PC-3 (cell line): ENCODE measurements at regions not wholly inside any gene's neighbourhood (a gene's known extent, or its start where the extent isn't known, plus 50 kb on each side); places are given as distances from the start of the nearest gene placed in this dataset.

ENCODE experiments used
- ATAC-seq: fragments of 200-7000 bp; cut with Tn5 transposase; 2 replicates; pipeline ENCODE4 v1.9.1; 2020; ENCODE audit warnings: mild to moderate bottlenecking, moderate library complexity
- BruUV-seq: library from RNA; stranded (reverse); fragments of 400-500 nt; replicated peaks from 2 replicates; lab custom pipeline; 2021; lab: Mats Ljungman, UMichigan
- CTCF ChIA-PET: fragments of 300-600 bp; sonication (Branson Sonifier 250); formaldehyde crosslinking; loops from one replicate; lab custom pipeline; 2022; ENCODE audit warnings: antibody characterized with exemption; lab: Charles Lee
- POLR2A ChIA-PET: fragments of 300-600 bp; sonication (Branson Sonifier 250); formaldehyde crosslinking; loops from one replicate; lab custom pipeline; 2022; ENCODE audit warnings: antibody characterized with exemption; ENCODE audit not compliant: unreplicated experiment; lab: Charles Lee
- DNase-seq: peaks from one replicate; pipeline ENCODE4 v3.0.0-alpha.2; 2015
- H2AFZ ChIP-seq: fragments of 300-600 bp; sonication (generic); 2 replicates; pipeline ENCODE4 v1.6.0; 2016; ENCODE audit warnings: antibody characterized with exemption, low read length
- H3F3A ChIP-seq: fragments of 300-600 bp; sonication (generic); one replicate; pipeline ENCODE4 v1.6.0; 2017; ENCODE audit warnings: antibody characterized with exemption, low read length, control low read depth, mild to moderate bottlenecking; ENCODE audit not compliant: unreplicated experiment
- H3K27ac ChIP-seq: fragments of 300-600 bp; sonication (generic); 2 replicates; pipeline ENCODE4 v1.5.1; 2016; ENCODE audit warnings: mild to moderate bottlenecking, low read length
- H3K27me3 ChIP-seq: fragments of 300-600 bp; sonication (generic); 2 replicates; pipeline ENCODE4 v1.6.1; 2016; ENCODE audit warnings: low read length, mixed read lengths
- H3K36me3 ChIP-seq: fragments of 300-600 bp; sonication (generic); 2 replicates; pipeline ENCODE4 v1.6.1; 2016; ENCODE audit warnings: low read depth, mixed run types, low read length, mixed read lengths
- H3K4me1 ChIP-seq: fragments of 300-600 bp; sonication (generic); 2 replicates; pipeline ENCODE4 v1.5.1; 2016; ENCODE audit warnings: low read length; ENCODE audit not compliant: insufficient read depth
- H3K4me2 ChIP-seq: fragments of 300-600 bp; sonication (generic); 2 replicates; pipeline ENCODE4 v1.6.0; 2016; ENCODE audit warnings: low read length
- H3K4me3 ChIP-seq: fragments of 300-600 bp; sonication (generic); 2 replicates; pipeline ENCODE4 v1.5.1; 2016; ENCODE audit warnings: mild to moderate bottlenecking, low read length, mixed read lengths
- H3K79me2 ChIP-seq: fragments of 300-600 bp; sonication (generic); 2 replicates; pipeline ENCODE4 v1.6.1; 2017; ENCODE audit warnings: low read length, mixed read lengths
- H3K9ac ChIP-seq: fragments of 300-600 bp; sonication (generic); 2 replicates; pipeline ENCODE4 v1.6.0; 2016; ENCODE audit warnings: mild to moderate bottlenecking, low read length
- H3K9me2 ChIP-seq: fragments of 300-600 bp; sonication (generic); replicated peaks from 2 replicates; pipeline ENCODE4 v1.6.1; 2016; ENCODE audit warnings: mixed run types, low read length, mixed read lengths
- H3K9me3 ChIP-seq: fragments of 300-600 bp; sonication (generic); 2 replicates; pipeline ENCODE4 v1.6.1; 2016; ENCODE audit warnings: low read length, mixed read lengths
- H4K20me1 ChIP-seq: fragments of 300-600 bp; sonication (generic); 2 replicates; pipeline ENCODE4 v1.6.1; 2016; ENCODE audit warnings: low read length, mixed read lengths
- CTCF ChIP-seq: fragments of 300-600 bp; sonication (generic); conservative IDR thresholded peaks from 2 replicates; pipeline ENCODE4 v1.5.1; 2017; ENCODE audit warnings: antibody characterized with exemption, low read depth, mild to moderate bottlenecking, low read length
- EZH2 ChIP-seq: fragments of 300-600 bp; sonication (generic); IDR thresholded peaks from one replicate; pipeline ENCODE4 v1.6.1; 2017; ENCODE audit warnings: antibody characterized with exemption, mild to moderate bottlenecking, low read length; ENCODE audit not compliant: unreplicated experiment
- EZH2phosphoT487 ChIP-seq: fragments of 300-600 bp; sonication (generic); IDR thresholded peaks from 2 replicates; pipeline ENCODE4 v1.6.1; 2018; ENCODE audit warnings: mild to moderate bottlenecking, antibody characterized with exemption, low read length, borderline replicate concordance
- intact Hi-C: fragments of 100-400 bp; cut with micrococcal nuclease; formaldehyde crosslinking; loops from 2 replicates; pipeline ENCODE4 v1.9.0; 2023

DNA sequence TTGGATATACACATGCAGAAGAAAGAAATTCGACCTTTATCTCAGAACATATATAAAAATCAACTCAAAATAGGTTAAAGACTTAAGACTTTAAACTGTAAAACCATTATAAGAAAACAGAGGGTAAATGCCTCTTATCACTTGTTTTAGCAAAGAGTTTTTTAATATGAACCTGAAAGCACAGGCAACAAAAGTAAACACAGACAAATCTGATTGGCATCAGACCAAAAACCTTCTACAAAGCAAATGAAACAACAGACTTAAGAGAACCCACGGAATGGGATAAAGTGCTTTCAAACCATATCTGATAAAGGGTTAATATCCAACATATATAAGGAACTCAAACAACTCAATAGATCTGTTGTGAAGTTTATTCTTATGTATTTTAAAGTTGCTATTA lies 309.9 kb upstream of the OPRM1 start:
- H3K27me3 ChIP-seq = no peaks in the 10 kb centered on the region
- H3K4me2 ChIP-seq = no peak overlapping the region
- H3K79me2 ChIP-seq = no peaks in the 10 kb centered on the region
- ATAC-seq (no peak), DNase-seq (no peak)
- no peak overlapping the region for H3K4me3 ChIP-seq
- TF ChIP-seq EZH2 = no peak
- TF ChIP-seq CTCF = no peak
- no peak for TF ChIP-seq EZH2phosphoT487
- H3K4me1 ChIP-seq = no peaks in the 10 kb centered on the region
- intact Hi-C loops = no loop called here
- H3K36me3 ChIP-seq = no peaks in the 10 kb centered on the region
- H3K27ac ChIP-seq = no peak overlapping the region
- ChIA-PET POLR2A (no interaction called here), CTCF (no interaction called here)
- H3F3A ChIP-seq = no peaks in the 10 kb centered on the region
- no TSS peak for BruUV-seq
- H3K9me2 ChIP-seq = no peaks in the 10 kb centered on the region
- H3K9me3 ChIP-seq = no peaks in the 10 kb centered on the region
- no peaks in the 10 kb centered on the region for H4K20me1 ChIP-seq
- H3K9ac ChIP-seq = no peak overlapping the region
- no peak overlapping the region for H2AFZ ChIP-seq

DNA sequence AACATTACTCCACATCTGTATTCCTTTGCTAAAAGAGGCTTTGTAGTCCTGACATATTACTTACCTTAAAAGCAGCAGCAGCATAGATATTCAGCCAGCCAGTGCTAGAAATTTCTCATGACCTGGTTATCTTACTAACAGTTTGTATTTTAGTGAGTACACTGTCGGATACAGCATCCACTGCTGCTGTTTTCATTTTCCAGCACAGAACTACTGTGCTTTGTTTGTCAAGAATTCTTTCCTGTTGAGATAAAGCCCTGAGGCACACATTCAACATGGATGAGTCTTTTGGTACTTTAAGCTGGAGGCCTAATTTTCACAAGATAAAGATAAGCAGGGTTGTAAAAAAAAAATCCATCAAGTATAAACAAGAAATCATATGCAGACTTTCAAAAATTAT lies 311.2 kb upstream of the OPRM1 start:
- peak; percentile 3 for DNase-seq
- BruUV-seq = no TSS peak
- no peaks in the 10 kb centered on the region for H3K9me3 ChIP-seq
- H4K20me1 ChIP-seq = no peaks in the 10 kb centered on the region
- H2AFZ ChIP-seq = no peak overlapping the region
- H3K79me2 ChIP-seq = no peaks in the 10 kb centered on the region
- H3F3A ChIP-seq = no peaks in the 10 kb centered on the region
- no peak overlapping the region for H3K4me3 ChIP-seq
- H3K27ac ChIP-seq = no peak overlapping the region
- ChIA-PET POLR2A (no interaction called here), CTCF (no interaction called here)
- no peak for ATAC-seq
- no peaks in the 10 kb centered on the region for H3K9me2 ChIP-seq
- TF ChIP-seq EZH2phosphoT487 (no peak), EZH2 (no peak), CTCF (no peak)
- H3K4me1 ChIP-seq = no peaks in the 10 kb centered on the region
- H3K36me3 ChIP-seq = no peaks in the 10 kb centered on the region
- H3K4me2 ChIP-seq = no peak overlapping the region
- H3K9ac ChIP-seq = no peak overlapping the region
- intact Hi-C loops = no loop called here
- H3K27me3 ChIP-seq = 0 out of 2 replicates have a peak, but pooled peaks cover 5% of the 10 kb centered on the region

GRCh38 chr6:153725456-153725855 lies 313.6 kb upstream of the OPRM1 start:
- Histone ChIP-seq H3K4me2 (no peak overlapping the region), H3K4me1 (no peaks in the 10 kb centered on the region), H3K79me2 (no peaks in the 10 kb centered on the region), H3K27ac (no peak overlapping the region), H3K9ac (no peak overlapping the region), H3K4me3 (no peak overlapping the region), H3K36me3 (no peaks in the 10 kb centered on the region), H3K27me3 (0 out of 2 replicates have a peak, but pooled peaks cover 8% of the 10 kb centered on the region), H3F3A (no peaks in the 10 kb centered on the region), H4K20me1 (no peaks in the 10 kb centered on the region), H3K9me2 (no peaks in the 10 kb centered on the region), H2AFZ (no peak overlapping the region), H3K9me3 (no peaks in the 10 kb centered on the region)
- ChIA-PET CTCF (no interaction called here), POLR2A (no interaction called here)
- TF ChIP-seq CTCF (no peak), EZH2phosphoT487 (no peak), EZH2 (no peak)
- DNase-seq (no peak), ATAC-seq (no peak)
- no TSS peak for BruUV-seq
- intact Hi-C loops = no loop called here
